ENCODE measurements at regions not wholly inside any gene's neighbourhood (a gene's known extent, or its start where the extent isn't known, plus 50 kb on each side); places are given as distances from the start of the nearest gene placed in this dataset.

DNA sequence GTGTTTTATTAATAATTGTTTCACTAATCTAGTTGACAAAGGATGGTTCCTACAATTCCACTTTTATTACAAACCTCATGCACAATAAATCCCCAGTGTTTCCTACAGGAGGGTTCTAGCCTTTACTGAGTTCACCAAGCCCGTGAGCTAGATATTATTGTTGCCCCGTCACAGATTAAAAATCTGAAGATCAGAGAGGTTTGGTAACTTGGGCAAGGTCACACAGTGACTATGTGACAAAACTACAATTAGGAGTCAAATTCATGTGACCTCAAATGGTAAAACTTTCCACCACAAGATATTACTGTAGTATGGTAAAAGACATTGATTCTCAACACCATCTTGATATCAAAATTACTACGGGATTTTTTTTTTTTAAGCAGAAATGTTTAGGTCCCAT, 124.6 kb downstream of the BTC start:
- ChIA-PET CTCF (no interaction called here), POLR2A (no interaction called here)

- ChIA-PET CTCF (no interaction called here), POLR2A (no interaction called here)
Observed at GRCh38 chr4:74670583-74670982, 123.7 kb downstream of the BTC start.

- ChIA-PET CTCF (no interaction called here), POLR2A (no interaction called here)
Observed at GRCh38 chr4:74671080-74671698, 123.1 kb downstream of the BTC start.

DNA sequence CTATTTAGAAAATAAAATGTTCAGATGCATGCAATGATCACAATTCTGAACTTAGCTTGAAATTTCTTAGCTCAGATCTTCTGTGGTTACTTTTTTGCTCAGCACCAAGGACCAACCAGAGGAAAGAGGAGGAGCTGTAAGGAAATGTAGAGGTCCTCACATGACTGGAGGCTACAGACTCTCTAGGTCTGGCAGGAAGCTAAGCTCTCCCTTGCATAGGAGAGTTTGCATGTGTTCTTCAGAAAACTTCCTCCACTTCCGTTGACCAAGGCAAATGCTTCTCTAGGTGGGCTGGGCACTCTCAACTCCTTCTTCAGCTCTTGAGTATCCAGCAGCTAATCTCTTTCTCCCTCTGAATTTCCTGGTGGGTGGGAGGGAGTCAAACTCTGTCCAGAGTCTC, 119.6 kb downstream of the BTC start:
- ChIA-PET CTCF (interaction anchor here (1.6 kb wide), 1 partner anchor 354 kb away, joined by 5 read pairs; no protein-coding TSS in a partner anchor), POLR2A (no interaction called here)

DNA sequence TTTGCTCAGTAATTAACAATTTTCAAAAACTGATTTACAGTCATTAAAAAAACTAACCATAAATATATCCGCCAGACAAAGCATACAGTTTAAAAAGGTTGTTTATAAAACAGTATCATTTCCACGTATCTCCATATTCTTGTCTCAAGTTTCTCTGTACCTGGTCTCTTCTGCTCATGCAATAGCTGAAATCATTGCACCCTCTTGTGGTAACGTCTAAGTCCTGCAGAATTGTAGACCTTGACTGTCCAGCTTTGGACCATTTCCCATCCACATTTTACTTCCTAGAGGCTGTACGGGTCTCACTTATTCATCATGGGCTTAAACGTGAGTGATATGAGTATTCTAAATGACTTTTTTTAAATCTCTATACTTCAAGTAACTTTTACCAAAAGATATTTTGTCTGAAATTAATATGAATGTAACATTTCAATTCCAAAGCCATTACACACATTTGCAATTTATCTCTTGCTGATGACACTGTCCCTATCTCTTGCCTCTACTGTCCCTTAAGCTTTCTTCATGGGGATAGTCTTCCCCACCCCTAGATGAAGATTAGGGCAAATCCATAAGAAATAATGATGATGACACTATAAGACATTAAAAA, 118.5 kb downstream of the BTC start:
- POLR2A ChIA-PET: no interaction called here
- CTCF ChIA-PET: interaction anchor here (1.6 kb wide), 1 partner anchor 355 kb away, joined by 5 read pairs; no protein-coding TSS in a partner anchor

DNA sequence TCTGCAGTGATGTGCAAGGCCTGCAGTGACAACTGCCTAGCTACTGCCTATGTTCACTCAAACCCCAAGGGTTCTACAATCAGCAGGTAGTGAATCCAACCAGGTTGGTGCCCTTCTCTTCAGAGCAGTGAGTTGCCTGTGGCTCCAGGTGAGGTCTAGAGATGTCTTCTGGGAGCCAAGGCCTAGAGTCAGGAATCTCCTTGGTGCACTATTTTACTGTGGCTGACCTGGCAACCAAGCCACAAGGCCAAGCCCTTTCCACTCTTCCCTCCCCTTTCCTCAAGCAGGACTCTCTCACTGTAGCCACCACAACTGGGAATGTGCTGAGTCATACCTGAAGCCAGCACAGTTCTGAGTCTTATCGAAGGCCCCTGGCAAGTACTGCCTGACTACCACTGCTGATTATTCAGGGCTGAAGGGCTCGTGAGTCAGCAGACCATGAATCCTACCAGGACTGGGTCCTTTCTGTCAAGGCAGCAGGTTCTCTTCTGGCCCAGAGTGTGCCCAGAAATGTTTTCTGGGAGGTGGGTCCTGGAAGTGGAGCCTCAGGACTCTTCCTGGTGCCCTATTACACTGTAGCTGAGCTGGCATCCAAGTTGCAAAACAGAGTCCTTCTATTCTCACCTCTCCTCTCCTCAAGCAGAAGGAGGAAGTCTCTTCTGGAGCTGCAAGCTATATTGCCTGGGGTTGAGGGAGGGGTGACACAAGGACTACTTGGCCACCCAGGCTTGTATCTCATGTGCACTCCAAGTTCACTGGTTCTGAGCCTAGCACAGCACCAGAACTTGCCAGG, 111.6 kb downstream of the BTC start:
- CTCF ChIA-PET: no interaction called here
- POLR2A ChIA-PET: no interaction called here

DNA sequence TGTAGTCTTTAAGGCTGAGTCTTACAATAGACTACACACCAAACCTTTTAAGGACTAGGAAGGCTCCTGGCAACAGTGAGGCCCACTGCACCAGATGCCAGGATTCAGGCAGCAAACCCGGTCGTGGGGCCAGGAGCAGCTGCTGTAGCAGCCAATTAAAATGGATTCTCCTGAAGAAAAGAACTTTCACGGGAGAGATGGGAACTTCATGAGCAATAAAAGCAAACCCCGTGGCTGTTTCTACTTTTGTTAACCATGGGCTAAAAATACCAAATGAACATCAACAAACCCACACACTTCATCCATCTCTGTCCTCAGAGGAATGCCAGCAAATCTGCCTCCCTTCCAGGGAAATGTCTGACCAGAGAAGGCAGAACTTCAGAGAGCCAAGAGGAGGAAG, 101.4 kb downstream of the BTC start:
- ChIA-PET CTCF (no interaction called here), POLR2A (no interaction called here)

Measured in activated CD8-positive, alpha-beta memory T cell treated with anti-CD3 and anti-CD28 coated beads for 36 hours (primary cell).